IPS-NIHi11 (cell line): ENCODE measurements at regions not wholly inside any gene's neighbourhood (a gene's known extent, or its start where the extent isn't known, plus 50 kb on each side); places are given as distances from the start of the nearest gene placed in this dataset.
A peak's percentile ranks its signal among the peaks of the same experiment; 100 is the strongest.
"Not testable (repeated sequence)": the region's sequence is repeated elsewhere in the genome, so short reads cannot be mapped to it uniquely, and the experiment has no call there.

Experiments
- DNase-seq: peaks from one replicate; pipeline ENCODE4 v3.0.0; 2012; ENCODE audit warnings: mixed read lengths, low spot score

DNA sequence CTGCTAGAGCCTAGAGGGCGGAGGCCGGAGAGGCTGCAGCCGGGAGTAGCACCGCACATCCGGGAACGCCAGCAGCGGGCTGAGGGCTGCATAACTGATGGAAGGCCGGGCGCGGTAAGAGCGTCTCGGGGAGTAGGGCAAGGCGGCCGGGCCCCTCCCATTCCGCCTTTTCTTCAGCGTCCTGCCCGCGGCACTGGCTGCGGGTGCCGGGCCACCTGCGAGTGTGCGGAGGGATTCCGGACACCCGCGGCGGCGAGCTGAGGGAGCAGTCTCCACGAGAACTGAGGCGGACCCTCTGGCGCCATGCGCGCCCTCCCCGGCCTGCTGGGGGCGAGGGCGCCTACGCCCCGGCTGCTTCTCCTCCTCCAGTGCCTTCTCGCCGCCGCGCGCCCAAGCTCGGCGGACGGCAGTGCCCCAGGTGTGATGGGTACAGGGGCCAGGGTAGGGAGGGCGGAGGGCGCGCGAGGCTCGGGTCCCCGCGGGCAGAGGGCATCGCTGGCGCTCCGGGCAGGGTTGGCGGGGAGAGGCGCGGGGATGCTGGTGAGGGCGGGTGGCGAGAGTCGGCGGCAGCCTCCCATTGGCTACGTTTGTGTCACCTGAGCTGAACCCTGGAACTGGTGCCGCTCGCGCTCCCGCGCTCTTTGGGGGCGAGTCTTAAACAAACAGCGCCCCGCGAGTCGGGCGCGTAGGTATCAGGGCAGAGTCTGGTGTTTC is 334.4 kb downstream of the SRGAP2C start:
- peak; percentile 86 for DNase-seq

DNA sequence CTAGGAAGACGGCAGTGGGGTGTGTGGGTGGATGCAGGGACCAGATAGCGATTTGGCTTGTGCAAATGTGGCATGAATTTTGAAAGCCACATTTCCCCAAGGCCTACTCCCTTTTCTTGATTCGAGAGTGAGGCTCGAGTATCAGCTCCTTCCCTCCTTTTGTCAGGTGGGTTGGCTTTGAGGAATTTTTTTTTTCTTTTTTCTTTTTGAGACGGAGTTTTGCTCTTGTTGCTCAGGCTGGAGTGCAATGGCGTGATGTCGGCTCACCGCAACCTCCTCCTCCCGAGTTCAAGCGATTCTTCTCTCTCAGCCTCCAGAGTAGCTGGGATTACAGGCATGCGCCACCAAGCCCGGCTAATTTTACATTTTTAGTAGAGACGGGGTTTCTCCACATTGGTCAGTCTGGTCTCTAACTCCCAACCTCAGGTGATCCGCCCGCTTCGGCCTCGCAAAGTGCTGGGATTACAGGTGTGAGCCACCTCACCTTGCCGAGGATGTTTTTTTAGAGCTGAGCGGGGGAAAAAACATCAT is 335.0 kb downstream of the SRGAP2C start:
- DNase-seq, result not testable (repeated sequence)

DNA sequence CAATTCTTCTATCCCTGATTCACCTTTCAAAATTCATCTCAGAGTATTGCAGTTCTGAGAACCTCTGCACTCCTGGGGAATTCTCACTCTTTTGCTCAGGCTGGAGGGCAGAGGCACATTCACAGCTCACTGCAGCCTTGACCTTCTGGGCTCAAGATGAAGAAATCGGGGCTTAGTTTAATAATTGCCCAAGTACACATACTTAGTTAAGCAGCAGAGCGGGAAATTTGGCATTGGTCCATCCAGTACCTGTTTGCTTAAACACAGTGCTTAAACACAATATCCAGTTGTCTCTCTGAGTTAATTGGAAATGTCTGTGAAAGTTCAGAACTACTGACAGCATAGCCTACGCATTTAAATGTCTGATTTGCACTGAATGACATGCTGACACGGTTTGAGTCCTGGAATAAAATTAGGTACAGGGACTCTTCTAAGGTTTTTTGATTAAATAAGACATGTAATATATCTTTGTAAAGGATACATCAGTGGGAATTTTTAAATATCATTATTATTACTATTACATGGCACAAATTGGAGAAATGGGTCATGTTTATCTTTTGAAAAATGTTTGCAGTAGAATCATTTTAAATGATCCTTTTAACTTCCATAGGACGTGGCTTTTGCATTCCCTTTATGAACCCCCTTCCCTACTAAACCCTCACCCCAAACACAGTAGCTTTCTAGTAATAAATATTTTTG is 337.4 kb downstream of the SRGAP2C start:
- no peak for DNase-seq

DNA sequence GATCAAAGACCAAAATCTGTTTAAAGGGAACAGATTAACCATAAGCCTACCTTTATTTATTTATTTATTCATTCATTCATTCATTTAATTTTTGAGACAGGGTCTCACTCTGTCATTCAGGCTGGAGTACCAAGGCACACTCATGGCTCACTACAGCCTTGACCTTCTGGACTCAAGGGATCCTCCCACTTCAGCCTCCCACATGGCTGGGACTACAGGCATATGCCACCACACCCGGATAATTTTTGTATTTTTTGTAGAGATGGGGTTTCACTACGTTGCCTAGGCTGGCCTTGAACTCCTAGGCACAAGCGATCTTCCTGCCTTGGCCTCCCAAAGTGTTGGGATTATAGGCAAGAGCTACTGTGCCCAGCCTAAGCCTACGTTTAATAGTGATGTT is 338.3 kb downstream of the SRGAP2C start:
- DNase-seq, result not testable (repeated sequence)

DNA sequence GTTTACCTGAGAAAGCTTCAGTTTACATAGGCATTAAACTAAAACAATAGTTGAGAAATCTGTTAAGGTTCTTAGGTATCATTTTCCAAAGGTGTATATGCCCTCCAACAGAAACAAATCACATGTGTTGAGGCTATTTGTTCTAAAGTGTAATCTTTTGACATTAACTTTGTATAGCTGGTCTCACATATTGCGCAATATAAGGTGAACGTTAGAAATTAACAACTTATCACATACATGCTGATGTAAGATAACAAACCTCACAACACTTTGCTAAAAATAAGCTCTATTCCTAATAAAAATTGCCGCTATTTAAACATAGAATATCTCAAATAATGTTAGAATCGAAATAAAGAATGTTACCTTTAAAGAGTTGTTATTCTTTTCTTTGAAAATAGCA is 340.6 kb downstream of the SRGAP2C start:
- DNase-seq, result no peak

DNA sequence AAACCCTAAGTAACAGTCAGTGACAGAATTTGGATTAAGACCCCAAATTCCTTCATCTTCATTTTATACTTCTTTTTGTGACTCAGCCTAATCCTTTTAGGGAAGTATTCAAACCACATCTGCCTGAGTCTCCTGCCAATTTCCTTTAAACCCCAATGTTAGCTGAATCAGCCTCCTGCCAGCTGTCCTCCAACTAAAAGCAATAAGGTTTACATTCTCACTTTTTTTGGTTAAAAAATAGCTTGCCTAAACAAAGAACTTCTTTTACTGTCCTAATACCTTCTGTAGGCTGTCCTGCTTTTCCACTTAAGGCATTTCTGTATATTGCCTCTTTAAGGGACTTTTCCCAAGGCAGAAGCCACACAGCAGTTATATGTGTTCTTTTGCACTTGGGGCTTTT is 344.2 kb downstream of the SRGAP2C start:
- DNase-seq, result not testable (repeated sequence)

DNA sequence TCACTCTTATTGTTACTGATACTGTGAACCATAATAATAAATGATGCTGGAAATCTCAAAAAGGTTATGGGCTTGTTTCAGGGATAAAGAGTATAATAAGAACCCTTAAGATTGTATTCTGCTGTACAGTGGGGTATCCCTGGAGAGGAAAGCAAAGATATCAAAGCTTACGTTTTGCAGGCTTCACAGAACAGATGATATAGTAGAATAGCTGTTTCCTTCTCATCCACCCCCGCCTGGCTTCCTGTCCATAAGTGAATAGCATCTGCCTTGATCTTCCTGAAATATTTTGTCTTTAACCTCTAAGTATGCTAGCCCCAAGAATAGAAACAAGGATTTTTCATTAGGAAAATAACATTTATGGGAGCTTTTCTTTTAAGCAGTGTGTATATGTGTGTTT is 345.3 kb downstream of the SRGAP2C start:
- DNase-seq, result not testable (repeated sequence)

DNA sequence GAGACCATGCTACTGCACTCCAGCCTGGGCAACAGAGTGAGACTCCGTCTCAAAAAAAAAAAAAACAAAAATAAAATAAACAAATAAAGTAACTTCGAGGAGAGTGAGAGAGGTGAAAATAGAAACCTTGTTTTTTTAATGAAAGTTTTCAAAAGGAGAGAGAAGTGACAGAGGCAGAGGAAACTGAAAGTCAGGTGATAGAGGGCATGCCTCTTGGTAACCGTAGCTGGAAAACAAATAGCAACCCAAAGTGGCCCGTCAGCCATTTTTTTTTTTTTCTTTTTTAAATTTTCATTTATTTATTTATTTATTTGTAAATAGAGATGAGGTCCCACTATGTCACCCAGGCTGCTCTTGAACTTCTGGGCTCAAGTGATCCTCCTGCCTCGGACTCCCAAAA is 347.0 kb downstream of the SRGAP2C start:
- DNase-seq, result not testable (repeated sequence)

DNA sequence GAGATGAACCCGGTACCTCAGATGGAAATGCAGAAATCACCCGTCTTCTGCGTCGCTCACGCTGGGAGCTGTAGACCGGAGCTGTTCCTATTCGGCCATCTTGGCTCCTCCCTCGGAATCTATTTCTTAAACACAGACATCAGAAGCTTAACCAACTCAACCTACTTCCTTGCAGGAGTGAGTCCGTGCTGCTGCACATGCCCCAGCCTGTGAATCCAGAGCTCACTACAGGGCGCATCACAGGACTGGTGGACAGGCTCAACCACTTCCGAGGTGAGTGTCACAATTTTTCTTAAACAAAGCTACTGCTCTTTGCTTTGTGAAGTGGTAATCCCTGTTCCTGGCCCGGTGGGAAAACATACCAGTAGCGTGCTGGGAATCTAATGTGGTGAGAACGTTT is 353.4 kb downstream of the SRGAP2C start:
- not testable (repeated sequence) for DNase-seq

DNA sequence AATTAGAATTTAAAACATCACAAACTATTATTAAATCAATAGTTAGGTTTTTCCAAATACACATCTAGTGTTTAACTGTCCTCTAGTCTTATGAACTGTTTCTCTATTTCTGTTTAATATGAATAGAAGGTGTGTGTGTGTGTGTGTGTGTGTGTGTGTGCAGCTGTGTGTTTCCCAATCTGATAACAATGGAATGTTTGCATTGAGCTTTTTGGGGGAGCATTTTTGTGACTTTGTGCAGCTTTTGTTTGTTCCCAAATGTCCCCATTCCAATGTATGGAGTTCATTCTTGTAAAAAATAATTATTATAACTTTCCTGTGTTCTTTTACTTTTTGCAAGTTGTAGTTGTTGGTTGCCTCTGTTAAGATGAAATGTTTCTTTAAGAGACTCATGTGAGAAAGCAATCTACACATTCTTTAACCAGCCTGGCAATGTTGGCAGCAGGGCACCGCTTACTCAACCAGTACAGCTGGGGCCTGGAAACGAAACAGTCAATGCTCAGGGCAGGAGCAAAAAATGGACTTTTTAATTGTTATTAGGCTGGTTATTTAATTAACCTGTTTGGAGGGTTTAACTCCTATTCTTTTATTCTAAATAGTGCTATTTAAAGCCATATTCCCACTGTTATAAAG is 354.3 kb downstream of the SRGAP2C start:
- DNase-seq, result no peak

DNA sequence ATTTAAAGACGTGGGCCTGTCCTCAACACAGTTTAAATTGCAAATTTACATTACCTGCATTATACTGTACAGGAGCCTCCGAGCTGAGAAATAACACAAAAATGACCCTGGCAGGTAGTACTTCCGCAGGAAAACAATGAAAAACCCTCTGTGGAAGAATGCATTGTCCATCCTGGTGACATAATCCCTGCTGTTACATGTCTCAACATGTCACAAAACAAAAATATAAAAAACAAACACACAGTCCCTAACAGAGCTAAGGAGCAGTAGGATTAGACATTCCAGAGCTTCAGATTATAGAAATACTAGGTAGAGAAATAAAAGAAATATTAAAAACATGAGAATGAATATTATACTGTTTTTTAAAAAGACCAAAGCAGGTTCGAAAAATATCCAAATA is 359.2 kb downstream of the SRGAP2C start:
- DNase-seq, result not testable (repeated sequence)

DNA sequence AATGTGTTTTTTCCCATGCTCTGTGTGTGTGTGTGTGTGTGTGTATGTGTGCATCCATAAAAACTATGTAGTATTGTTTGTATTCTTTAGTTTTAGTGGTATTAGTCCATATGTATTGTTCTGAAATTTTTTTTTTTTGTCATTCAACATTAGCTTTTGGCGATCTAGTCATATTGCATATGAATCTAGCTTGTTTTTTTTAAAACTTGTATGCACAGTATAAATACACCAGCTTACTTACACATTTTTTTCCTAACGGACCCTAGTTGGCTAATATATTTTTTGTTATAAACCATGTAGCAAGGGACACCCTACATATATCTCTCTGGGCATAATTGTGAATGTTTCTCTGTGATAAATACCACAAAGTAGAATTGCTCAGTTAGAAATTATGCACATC is 359.7 kb downstream of the SRGAP2C start:
- DNase-seq, result no peak

DNA sequence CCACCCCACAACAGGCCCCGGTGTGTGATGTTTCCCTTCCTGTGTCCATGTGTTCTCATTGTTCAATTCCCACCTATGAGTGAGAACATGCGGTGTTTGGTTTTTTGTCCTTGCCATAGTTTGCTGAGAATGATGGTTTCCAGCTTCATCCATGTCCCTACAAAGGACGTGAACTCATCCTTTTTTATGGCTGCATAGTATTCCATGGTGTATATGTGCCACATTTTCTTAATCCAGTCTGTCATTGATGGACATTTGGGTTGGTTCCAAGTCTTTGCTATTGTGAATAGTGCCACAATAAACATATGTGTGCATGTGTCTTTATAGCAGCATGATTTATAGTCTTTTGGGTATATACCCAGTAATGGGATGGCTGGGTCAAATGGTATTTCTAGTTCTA is 361.1 kb downstream of the SRGAP2C start:
- DNase-seq, result not testable (repeated sequence)

DNA sequence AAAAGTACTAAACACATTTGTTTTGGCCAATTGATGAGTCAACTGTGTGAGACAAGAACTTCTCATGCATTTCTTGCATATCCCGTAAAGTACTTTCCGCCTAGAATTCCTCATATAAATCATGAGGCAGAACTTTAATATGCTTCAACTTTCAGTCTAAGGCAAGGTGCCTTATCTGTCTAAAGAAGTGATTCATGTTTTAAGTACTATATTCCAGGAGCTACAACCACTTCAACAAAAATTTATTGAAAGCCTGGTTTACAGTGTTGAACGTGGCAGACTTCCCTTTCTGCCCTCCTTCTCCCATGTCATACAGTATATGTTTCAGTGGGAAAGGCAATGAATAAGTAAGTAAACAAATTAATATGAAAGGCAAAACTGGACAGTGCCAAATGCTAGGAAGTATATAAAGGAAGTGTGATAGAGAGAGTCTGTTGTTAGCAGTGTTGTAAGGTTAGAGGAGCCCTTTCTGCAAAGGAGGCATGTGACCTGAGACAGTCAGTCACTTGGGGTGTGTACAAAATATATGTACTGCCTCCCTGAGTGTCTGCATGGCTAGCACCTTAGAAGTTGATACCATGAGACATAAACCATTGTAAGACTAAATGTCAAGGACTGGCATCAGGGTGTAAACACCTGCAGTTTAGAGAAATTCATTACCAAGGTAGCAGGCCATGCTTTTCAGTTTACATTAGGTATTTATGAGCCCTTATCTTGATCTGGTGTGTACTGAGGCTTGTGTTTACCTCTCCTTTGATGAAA is 362.2 kb downstream of the SRGAP2C start:
- no peak for DNase-seq

DNA sequence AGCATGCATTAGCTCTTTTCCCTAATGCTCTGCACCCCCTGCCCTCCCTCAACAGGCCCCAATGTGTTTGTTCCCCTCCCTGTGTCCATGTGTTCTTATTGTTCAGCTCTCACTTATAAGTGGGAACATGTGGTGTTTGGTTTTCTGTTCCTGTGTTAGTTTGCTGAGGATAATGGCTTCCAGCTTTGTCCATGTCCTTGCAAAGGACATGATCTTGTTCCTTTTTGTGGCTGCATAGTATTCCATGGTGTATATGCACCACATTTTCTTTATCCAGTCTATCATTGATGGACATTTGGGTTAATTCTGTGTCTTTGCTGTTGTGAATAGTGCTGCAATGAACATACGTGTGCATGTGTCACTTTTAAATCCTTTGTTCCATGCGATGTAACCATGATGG is 363.0 kb downstream of the SRGAP2C start:
- DNase-seq, result not testable (repeated sequence)

DNA sequence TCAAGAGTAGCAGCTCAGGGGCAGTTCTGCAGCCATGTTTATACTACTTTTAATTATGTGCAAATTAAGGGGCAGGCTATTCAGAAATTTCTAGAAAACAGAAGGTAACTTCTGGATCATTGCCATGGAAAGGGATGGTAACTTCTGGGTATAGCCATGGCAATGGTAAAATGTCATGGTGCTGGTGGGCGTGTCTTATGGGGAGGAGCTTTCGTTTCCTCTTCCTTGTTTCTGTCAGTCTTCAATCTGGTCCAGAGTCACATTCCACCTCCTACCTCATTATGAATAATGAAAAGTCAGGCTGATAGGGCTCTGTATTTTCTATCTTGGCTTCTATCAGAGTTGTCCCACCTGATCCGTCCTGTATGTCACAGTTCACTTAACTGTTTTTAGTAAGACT is 366.0 kb downstream of the SRGAP2C start:
- not testable (repeated sequence) for DNase-seq

DNA sequence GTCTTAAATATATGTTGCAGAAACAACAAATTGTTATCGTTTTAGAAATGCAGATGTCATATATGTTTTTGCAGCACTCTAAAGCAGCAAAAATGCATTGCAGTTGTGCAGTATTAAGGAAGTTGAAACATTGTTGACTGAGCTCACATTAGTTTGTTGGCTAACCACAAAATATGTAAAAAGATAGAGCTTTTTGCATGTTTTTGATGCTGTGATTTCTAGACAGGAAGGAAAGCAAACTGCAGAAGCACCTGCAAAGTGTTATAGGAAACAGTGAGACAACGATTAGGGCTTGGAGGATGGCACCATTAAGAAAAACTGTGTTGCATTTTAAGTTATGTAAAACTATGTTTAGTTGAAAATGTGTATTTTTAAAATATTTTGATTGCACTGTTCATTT is 366.7 kb downstream of the SRGAP2C start:
- not testable (repeated sequence) for DNase-seq

DNA sequence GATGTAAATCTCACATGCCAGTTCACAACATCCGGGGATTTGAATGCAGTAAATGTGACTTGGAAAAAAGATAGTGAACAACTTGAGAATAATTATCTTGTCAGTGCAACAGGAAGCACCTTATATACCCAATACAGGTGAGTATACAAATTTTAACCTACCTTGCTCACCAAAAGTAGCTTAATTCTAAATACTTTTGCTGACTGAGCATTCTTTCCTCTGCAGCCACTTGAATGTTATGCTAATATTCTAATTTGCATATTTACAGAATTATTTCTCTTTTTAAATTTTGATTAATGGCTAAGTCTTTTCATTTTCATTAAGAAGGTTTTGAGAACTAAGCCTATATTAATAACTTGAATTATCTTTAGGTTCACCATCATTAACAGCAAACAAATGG is 371.8 kb downstream of the SRGAP2C start:
- DNase-seq, result not testable (repeated sequence)

DNA sequence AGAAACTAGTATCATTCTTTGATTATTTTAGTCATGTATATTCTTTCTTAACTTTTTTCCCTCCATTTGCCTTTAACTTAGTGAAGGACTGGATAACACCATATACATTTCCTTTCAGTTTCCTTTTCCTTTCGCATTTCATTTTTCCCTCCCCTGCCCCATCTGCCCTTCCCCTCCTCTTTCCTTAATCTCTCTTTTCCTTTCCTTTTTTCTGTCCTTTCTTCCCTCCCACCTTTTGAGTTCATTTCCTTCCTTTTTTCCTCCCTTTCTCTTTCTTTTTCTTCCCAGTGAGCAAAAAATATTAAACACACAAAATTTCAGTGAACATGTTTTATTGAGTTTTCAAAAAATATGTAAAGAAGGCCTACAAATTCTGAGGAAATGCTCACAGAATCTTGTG is 373.3 kb downstream of the SRGAP2C start:
- DNase-seq, result not testable (repeated sequence)

DNA sequence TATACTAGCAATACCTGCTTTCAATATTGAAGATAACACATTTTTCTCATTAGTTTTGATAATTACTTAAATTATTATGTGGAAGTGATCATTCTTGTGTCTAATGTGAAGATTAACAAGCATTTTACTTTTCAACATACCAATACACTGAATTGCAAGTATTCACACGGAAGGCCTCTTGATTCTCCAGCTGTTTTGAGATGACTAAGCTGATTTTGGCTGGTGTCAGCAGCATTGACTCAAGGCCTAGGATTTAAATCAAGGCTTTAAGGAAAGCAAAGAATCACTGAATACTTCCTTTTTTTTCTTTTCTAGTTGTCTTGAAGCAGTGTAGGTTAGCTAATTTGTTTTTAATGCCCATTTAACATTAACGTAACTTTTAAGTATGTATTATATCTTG is 373.7 kb downstream of the SRGAP2C start:
- DNase-seq, result no peak

DNA sequence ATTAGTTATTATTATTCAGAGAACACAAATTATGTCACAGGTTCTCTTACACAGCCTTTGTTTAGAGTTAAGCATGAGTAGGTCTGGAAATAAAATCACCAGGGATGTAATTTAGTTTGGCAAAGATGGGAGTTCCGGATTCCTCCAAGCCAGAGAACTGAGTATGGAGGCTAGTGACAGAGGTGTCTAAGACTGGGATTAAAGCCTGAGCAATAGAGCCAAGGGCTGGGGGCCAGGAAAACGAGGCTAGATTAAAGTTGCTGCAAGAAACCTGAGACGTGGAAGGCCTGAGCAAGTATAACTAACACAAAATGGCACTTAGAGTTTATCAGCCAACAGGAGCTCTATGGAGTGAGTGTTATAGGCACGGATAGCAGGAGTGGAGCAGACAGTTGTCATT is 381.6 kb downstream of the SRGAP2C start:
- no peak for DNase-seq

DNA sequence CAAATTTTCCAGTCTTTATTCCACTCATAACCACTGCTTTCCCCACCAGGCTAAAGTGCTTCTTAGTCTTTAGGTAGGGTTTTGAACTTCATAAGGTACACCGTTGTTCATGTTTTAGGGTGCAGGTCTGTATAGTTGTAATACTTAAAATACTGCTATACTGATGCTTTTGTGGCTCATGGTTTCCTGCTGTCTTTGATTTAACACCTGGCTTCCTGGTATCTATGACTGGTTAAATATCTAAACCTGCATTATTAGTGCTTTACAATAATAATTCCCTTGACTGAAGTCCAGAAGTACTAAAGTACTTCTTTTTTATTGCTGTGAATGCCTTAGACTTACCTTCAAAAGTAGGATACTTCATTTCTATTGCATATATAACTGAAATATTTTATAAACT is 384.7 kb downstream of the SRGAP2C start:
- no peak for DNase-seq
